ENCODE measurements at regions not wholly inside any gene's neighbourhood (a gene's known extent, or its start where the extent isn't known, plus 50 kb on each side); places are given as distances from the start of the nearest gene placed in this dataset.
"Not testable (repeated sequence)": the region's sequence is repeated elsewhere in the genome, so short reads cannot be mapped to it uniquely, and the experiment has no call there.

GRCh38 chr16:8032406-8032805 lies 557.9 kb downstream of the TMEM114 start:
- no peak overlapping the region for H3K27ac ChIP-seq (ENCODE audit: low read depth, low read length)
- no peak overlapping the region for H2BK12ac ChIP-seq (ENCODE audit: low read length)
- no peak overlapping the region for H2BK5ac ChIP-seq (ENCODE audit: low read depth, low read length, poor library complexity)
- no peak overlapping the region for H2AFZ ChIP-seq (ENCODE audit: insufficient read depth, low read length, poor library complexity)
- H3K4ac ChIP-seq (ENCODE audit: low read depth, low read length): no peak overlapping the region
- no peak overlapping the region for H4K12ac ChIP-seq (ENCODE audit: low read depth, low read length)
- no peaks in the 10 kb centered on the region for H3K79me1 ChIP-seq (ENCODE audit: low read length)
- WGBS (ENCODE audit: extremely low coverage, insufficient coverage, insufficient read length): no CpG with 5 or more reads among the region's 3 CpGs
- no peaks in the 10 kb centered on the region for H3K79me2 ChIP-seq (ENCODE audit: control insufficient read depth, insufficient read depth, low read length, poor library complexity)
- no peak overlapping the region for H4K8ac ChIP-seq (ENCODE audit: low read depth, low read length)
- no peak overlapping the region for H3K14ac ChIP-seq (ENCODE audit: low read length)
- H3K18ac ChIP-seq (ENCODE audit: low read length): no peak overlapping the region
- no peak overlapping the region for H3K4me2 ChIP-seq (ENCODE audit: low read length)
- no peak for DNase-seq
- no peak overlapping the region for H2BK120ac ChIP-seq (ENCODE audit: insufficient read depth, low read length, poor library complexity)
- H3K36me3 ChIP-seq (ENCODE audit: control insufficient read depth in 1 of 2, insufficient read depth in 2 of 2, low read length in 2 of 2): no peaks in the 10 kb centered on the region
- H3K23ac ChIP-seq (ENCODE audit: low read length): no peak overlapping the region
- H3K27me3 ChIP-seq (ENCODE audit: insufficient read depth, low read length): no peaks in the 10 kb centered on the region
- H2AK5ac ChIP-seq (ENCODE audit: low read length): no peak overlapping the region
- no peak overlapping the region for H4K91ac ChIP-seq (ENCODE audit: low read depth, low read length)
- H3K4me1 ChIP-seq (ENCODE audit: control insufficient read depth in 1 of 2, insufficient read depth in 2 of 2, low read length in 2 of 2): no peaks in the 10 kb centered on the region
- no peaks in the 10 kb centered on the region for H3K9me3 ChIP-seq (ENCODE audit: insufficient read depth, low read depth, low read length)
- H3K4me3 ChIP-seq (ENCODE audit: low read depth, low read length): no peak overlapping the region
- no peak overlapping the region for H3K9ac ChIP-seq (ENCODE audit: low read length)

- not testable (repeated sequence) for H2BK120ac ChIP-seq (ENCODE audit: insufficient read depth, low read length, poor library complexity); H3K79me1 ChIP-seq (ENCODE audit: low read length); H2BK5ac ChIP-seq (ENCODE audit: low read depth, low read length, poor library complexity); H2BK12ac ChIP-seq (ENCODE audit: low read length); H3K4me1 ChIP-seq (ENCODE audit: control insufficient read depth in 1 of 2, insufficient read depth in 2 of 2, low read length in 2 of 2); H3K27me3 ChIP-seq (ENCODE audit: insufficient read depth, low read length); H2AK5ac ChIP-seq (ENCODE audit: low read length); H2AFZ ChIP-seq (ENCODE audit: insufficient read depth, low read length, poor library complexity); H3K4me2 ChIP-seq (ENCODE audit: low read length); H3K9ac ChIP-seq (ENCODE audit: low read length); H3K14ac ChIP-seq (ENCODE audit: low read length); H3K4ac ChIP-seq (ENCODE audit: low read depth, low read length); H3K79me2 ChIP-seq (ENCODE audit: control insufficient read depth, insufficient read depth, low read length, poor library complexity); H3K23ac ChIP-seq (ENCODE audit: low read length); H4K8ac ChIP-seq (ENCODE audit: low read depth, low read length); H4K91ac ChIP-seq (ENCODE audit: low read depth, low read length); H3K18ac ChIP-seq (ENCODE audit: low read length); H3K9me3 ChIP-seq (ENCODE audit: insufficient read depth, low read depth, low read length); H3K36me3 ChIP-seq (ENCODE audit: control insufficient read depth in 1 of 2, insufficient read depth in 2 of 2, low read length in 2 of 2); H3K4me3 ChIP-seq (ENCODE audit: low read depth, low read length); H4K12ac ChIP-seq (ENCODE audit: low read depth, low read length); H3K27ac ChIP-seq (ENCODE audit: low read depth, low read length); DNase-seq
- WGBS (ENCODE audit: extremely low coverage, insufficient coverage, insufficient read length): no CpG with 5 or more reads among the region's 3 CpGs
Observed at GRCh38 chr16:8030004-8030403, 560.3 kb downstream of the TMEM114 start.

GRCh38 chr16:8026450-8026849 lies 563.9 kb downstream of the TMEM114 start:
- Histone ChIP-seq H4K91ac (ENCODE audit: low read depth, low read length) (no peak overlapping the region), H3K79me2 (ENCODE audit: control insufficient read depth, insufficient read depth, low read length, poor library complexity) (no peaks in the 10 kb centered on the region), H2AFZ (ENCODE audit: insufficient read depth, low read length, poor library complexity) (no peak overlapping the region), H4K12ac (ENCODE audit: low read depth, low read length) (no peak overlapping the region), H3K27me3 (ENCODE audit: insufficient read depth, low read length) (no peaks in the 10 kb centered on the region), H3K79me1 (ENCODE audit: low read length) (no peaks in the 10 kb centered on the region), H3K18ac (ENCODE audit: low read length) (no peak overlapping the region), H2BK120ac (ENCODE audit: insufficient read depth, low read length, poor library complexity) (no peak overlapping the region), H2BK5ac (ENCODE audit: low read depth, low read length, poor library complexity) (no peak overlapping the region), H3K27ac (ENCODE audit: low read depth, low read length) (no peak overlapping the region), H3K4ac (ENCODE audit: low read depth, low read length) (no peak overlapping the region), H4K8ac (ENCODE audit: low read depth, low read length) (no peak overlapping the region), H2AK5ac (ENCODE audit: low read length) (no peak overlapping the region), H3K23ac (ENCODE audit: low read length) (no peak overlapping the region), H2BK12ac (ENCODE audit: low read length) (no peak overlapping the region), H3K9ac (ENCODE audit: low read length) (no peak overlapping the region), H3K4me1 (ENCODE audit: control insufficient read depth in 1 of 2, insufficient read depth in 2 of 2, low read length in 2 of 2) (no peaks in the 10 kb centered on the region), H3K36me3 (ENCODE audit: control insufficient read depth in 1 of 2, insufficient read depth in 2 of 2, low read length in 2 of 2) (no peaks in the 10 kb centered on the region), H3K4me3 (ENCODE audit: low read depth, low read length) (no peak overlapping the region), H3K4me2 (ENCODE audit: low read length) (no peak overlapping the region), H3K14ac (ENCODE audit: low read length) (no peak overlapping the region), H3K9me3 (ENCODE audit: insufficient read depth, low read depth, low read length) (no peaks in the 10 kb centered on the region)
- peak in 1 of 2 donors; percentile 16 for DNase-seq
- WGBS (ENCODE audit: extremely low coverage, insufficient coverage, insufficient read length): no CpG with 5 or more reads among the region's 5 CpGs

- H2BK120ac ChIP-seq (ENCODE audit: insufficient read depth, low read length, poor library complexity): no peak overlapping the region
- H3K18ac ChIP-seq (ENCODE audit: low read length): no peak overlapping the region
- H3K23ac ChIP-seq (ENCODE audit: low read length): no peak overlapping the region
- no peak overlapping the region for H4K91ac ChIP-seq (ENCODE audit: low read depth, low read length)
- no peaks in the 10 kb centered on the region for H3K79me1 ChIP-seq (ENCODE audit: low read length)
- no peaks in the 10 kb centered on the region for H3K36me3 ChIP-seq (ENCODE audit: control insufficient read depth in 1 of 2, insufficient read depth in 2 of 2, low read length in 2 of 2)
- H3K4ac ChIP-seq (ENCODE audit: low read depth, low read length): no peak overlapping the region
- H3K4me1 ChIP-seq (ENCODE audit: control insufficient read depth in 1 of 2, insufficient read depth in 2 of 2, low read length in 2 of 2): no peaks in the 10 kb centered on the region
- WGBS (ENCODE audit: extremely low coverage, insufficient coverage, insufficient read length): no CpG with 5 or more reads among the region's 3 CpGs
- H3K9me3 ChIP-seq (ENCODE audit: insufficient read depth, low read depth, low read length): no peaks in the 10 kb centered on the region
- no peak overlapping the region for H3K14ac ChIP-seq (ENCODE audit: low read length)
- H3K27me3 ChIP-seq (ENCODE audit: insufficient read depth, low read length): no peaks in the 10 kb centered on the region
- no peak overlapping the region for H2BK5ac ChIP-seq (ENCODE audit: low read depth, low read length, poor library complexity)
- no peaks in the 10 kb centered on the region for H3K79me2 ChIP-seq (ENCODE audit: control insufficient read depth, insufficient read depth, low read length, poor library complexity)
- H2AFZ ChIP-seq (ENCODE audit: insufficient read depth, low read length, poor library complexity): no peak overlapping the region
- H4K12ac ChIP-seq (ENCODE audit: low read depth, low read length): no peak overlapping the region
- no peak for DNase-seq
- H3K27ac ChIP-seq (ENCODE audit: low read depth, low read length): no peak overlapping the region
- H3K4me2 ChIP-seq (ENCODE audit: low read length): no peak overlapping the region
- no peak overlapping the region for H3K4me3 ChIP-seq (ENCODE audit: low read depth, low read length)
- no peak overlapping the region for H2AK5ac ChIP-seq (ENCODE audit: low read length)
- H3K9ac ChIP-seq (ENCODE audit: low read length): no peak overlapping the region
- no peak overlapping the region for H2BK12ac ChIP-seq (ENCODE audit: low read length)
- no peak overlapping the region for H4K8ac ChIP-seq (ENCODE audit: low read depth, low read length)
Observed at GRCh38 chr16:8023326-8023725, 567.0 kb downstream of the TMEM114 start.

Data from trophoblast cell (in vitro differentiated cells and primary cell).